Muscle of leg (tissue), 3 donors: ENCODE measurements at regions not wholly inside any gene's neighbourhood (a gene's known extent, or its start where the extent isn't known, plus 50 kb on each side); places are given as distances from the start of the nearest gene placed in this dataset.

Experiments used
- DNase-seq: peaks from one replicate; pipeline ENCODE4 v3.0.0; 2013
- H3K27ac ChIP-seq: one replicate; pipeline ENCODE4 v1.5.1; 2013; ENCODE audit warnings: mild to moderate bottlenecking, low read length, control low read depth
- H3K27me3 ChIP-seq: one replicate; pipeline ENCODE4 v1.6.1; 2013; ENCODE audit warnings: low read length; ENCODE audit not compliant: control insufficient read depth, insufficient read depth
- H3K36me3 ChIP-seq: one replicate; pipeline ENCODE4 v1.6.1; 2013; ENCODE audit warnings: low read length; ENCODE audit not compliant: control insufficient read depth, insufficient read depth
- H3K4me1 ChIP-seq: one replicate; pipeline ENCODE4 v1.6.1; 2013; ENCODE audit warnings: low read length; ENCODE audit not compliant: control insufficient read depth, insufficient read depth
- H3K4me3 ChIP-seq: one replicate; pipeline ENCODE4 v1.5.1; 2013; ENCODE audit warnings: low read length, control low read depth
- H3K9me3 ChIP-seq: replicated peaks from 2 replicates; pipeline ENCODE4 v1.6.1; 2013; ENCODE audit warnings: low read depth, low read length; ENCODE audit not compliant: control insufficient read depth
- WGBS: methylation state at CpG from one replicate; pipeline ENCODE4 v1.1.5; 2013; ENCODE audit warnings: missing lambda C conversion rate; ENCODE audit not compliant: insufficient coverage; 5-methylcytosine and 5-hydroxymethylcytosine counted together

GRCh38 chr9:14499976-14500375 lies 186.0 kb upstream of the NFIB start:
- 87% methylated on average over 3 of the region's 6 CpGs for WGBS
- H3K27me3 ChIP-seq: no peaks in the 10 kb centered on the region
- no peak overlapping the region for H3K27ac ChIP-seq
- no peak overlapping the region for H3K4me3 ChIP-seq
- H3K4me1 ChIP-seq: no peaks in the 10 kb centered on the region
- H3K9me3 ChIP-seq: no peaks in the 10 kb centered on the region
- DNase-seq: no peak
- H3K36me3 ChIP-seq: no peaks in the 10 kb centered on the region

GRCh38 chr9:14498824-14499223 lies 184.9 kb upstream of the NFIB start:
- Histone ChIP-seq H3K27me3 (no peaks in the 10 kb centered on the region), H3K4me1 (no peaks in the 10 kb centered on the region), H3K9me3 (no peaks in the 10 kb centered on the region), H3K27ac (no peak overlapping the region), H3K4me3 (no peak overlapping the region), H3K36me3 (no peaks in the 10 kb centered on the region)
- DNase-seq: no peak
- no CpG with 5 or more reads among the region's 5 CpGs for WGBS

- Histone ChIP-seq H3K9me3 (no peaks in the 10 kb centered on the region), H3K4me3 (no peak overlapping the region), H3K27me3 (no peaks in the 10 kb centered on the region), H3K4me1 (no peaks in the 10 kb centered on the region), H3K27ac (no peak overlapping the region), H3K36me3 (no peaks in the 10 kb centered on the region)
- no peak for DNase-seq
- no CpG with 5 or more reads among the region's 1 CpG for WGBS
Measured at GRCh38 chr9:14497476-14497875, 183.5 kb upstream of the NFIB start.

- Histone ChIP-seq H3K4me1 (no peaks in the 10 kb centered on the region), H3K4me3 (no peak overlapping the region), H3K9me3 (no peaks in the 10 kb centered on the region), H3K36me3 (no peaks in the 10 kb centered on the region), H3K27ac (no peak overlapping the region), H3K27me3 (no peaks in the 10 kb centered on the region)
- WGBS: no CpG with 5 or more reads among the region's 3 CpGs
- DNase-seq: peak; percentile 11
Measured at GRCh38 chr9:14488421-14489190, 174.7 kb upstream of the NFIB start.

GRCh38 chr9:14487547-14488185 lies 173.7 kb upstream of the NFIB start:
- H3K36me3 ChIP-seq: no peaks in the 10 kb centered on the region
- H3K4me1 ChIP-seq: no peaks in the 10 kb centered on the region
- no peaks in the 10 kb centered on the region for H3K9me3 ChIP-seq
- DNase-seq: no peak
- 100% methylated on average over 1 of the region's 6 CpGs for WGBS
- H3K27ac ChIP-seq: no peak overlapping the region
- no peak overlapping the region for H3K4me3 ChIP-seq
- no peaks in the 10 kb centered on the region for H3K27me3 ChIP-seq

- H3K9me3 ChIP-seq: no peaks in the 10 kb centered on the region
- H3K4me3 ChIP-seq: no peak overlapping the region
- no peaks in the 10 kb centered on the region for H3K4me1 ChIP-seq
- no peaks in the 10 kb centered on the region for H3K36me3 ChIP-seq
- H3K27me3 ChIP-seq: no peaks in the 10 kb centered on the region
- H3K27ac ChIP-seq: no peak overlapping the region
- WGBS: 100% methylated on average over 1 of the region's 5 CpGs
- no peak for DNase-seq
Measured at GRCh38 chr9:14485366-14485765, 171.4 kb upstream of the NFIB start.

- Histone ChIP-seq H3K27ac (no peak overlapping the region), H3K9me3 (no peaks in the 10 kb centered on the region), H3K36me3 (no peaks in the 10 kb centered on the region), H3K4me1 (no peaks in the 10 kb centered on the region), H3K27me3 (no peaks in the 10 kb centered on the region), H3K4me3 (no peak overlapping the region)
- DNase-seq: no peak
- no CpG with 5 or more reads among the region's 3 CpGs for WGBS
Measured at GRCh38 chr9:14482856-14483255, 168.9 kb upstream of the NFIB start.

GRCh38 chr9:14480526-14480925 lies 166.6 kb upstream of the NFIB start:
- Histone ChIP-seq H3K27ac (no peak overlapping the region), H3K4me1 (no peaks in the 10 kb centered on the region), H3K4me3 (no peak overlapping the region), H3K9me3 (no peaks in the 10 kb centered on the region), H3K27me3 (no peaks in the 10 kb centered on the region), H3K36me3 (no peaks in the 10 kb centered on the region)
- no CpG with 5 or more reads among the region's 3 CpGs for WGBS
- no peak for DNase-seq

GRCh38 chr9:14479163-14479560 lies 165.2 kb upstream of the NFIB start:
- Histone ChIP-seq H3K27me3 (no peaks in the 10 kb centered on the region), H3K4me3 (no peak overlapping the region), H3K27ac (no peak overlapping the region), H3K9me3 (no peaks in the 10 kb centered on the region), H3K36me3 (no peaks in the 10 kb centered on the region), H3K4me1 (no peaks in the 10 kb centered on the region)
- WGBS: no CpG with 5 or more reads among the region's 1 CpG
- peak; percentile 12 for DNase-seq

- no peaks in the 10 kb centered on the region for H3K4me1 ChIP-seq
- H3K4me3 ChIP-seq: no peak overlapping the region
- no peaks in the 10 kb centered on the region for H3K9me3 ChIP-seq
- WGBS: 63% methylated on average over 2 of the region's 3 CpGs
- H3K27ac ChIP-seq: no peak overlapping the region
- H3K27me3 ChIP-seq: no peaks in the 10 kb centered on the region
- DNase-seq: peak; percentile 27
- no peaks in the 10 kb centered on the region for H3K36me3 ChIP-seq
Measured at GRCh38 chr9:14478175-14479162, 164.5 kb upstream of the NFIB start.
